GM21737 (cell line): ENCODE measurements at regions not wholly inside any gene's neighbourhood (a gene's known extent, or its start where the extent isn't known, plus 50 kb on each side); places are given as distances from the start of the nearest gene placed in this dataset.

Experiments used
- ATAC-seq: cut with Tn5 transposase; IDR thresholded peaks from one replicate; pipeline ENCODE4 v1.9.1; 2021; ENCODE audit warnings: mild to moderate bottlenecking, moderate library complexity; ENCODE audit not compliant: unreplicated experiment

DNA sequence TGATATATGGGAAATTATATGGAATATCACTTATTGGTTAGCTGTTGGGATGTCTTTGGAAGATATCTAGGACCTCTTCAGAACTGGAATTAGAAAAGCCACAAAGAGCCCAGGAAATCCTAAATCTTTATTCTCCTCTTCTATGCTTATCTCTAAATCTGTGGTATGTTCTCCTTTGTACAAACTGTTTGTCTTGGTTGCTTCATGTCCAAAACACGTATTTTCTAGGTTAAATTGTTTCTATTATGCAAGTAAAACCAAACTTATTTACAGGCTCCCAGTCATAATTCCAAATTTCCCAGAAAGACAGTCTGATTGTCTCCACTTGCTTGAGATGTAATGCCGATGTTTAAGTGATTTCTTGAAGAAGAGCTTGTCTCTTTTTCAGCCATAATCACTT lies 650.9 kb downstream of the CDH11 start:
- no peak for ATAC-seq

DNA sequence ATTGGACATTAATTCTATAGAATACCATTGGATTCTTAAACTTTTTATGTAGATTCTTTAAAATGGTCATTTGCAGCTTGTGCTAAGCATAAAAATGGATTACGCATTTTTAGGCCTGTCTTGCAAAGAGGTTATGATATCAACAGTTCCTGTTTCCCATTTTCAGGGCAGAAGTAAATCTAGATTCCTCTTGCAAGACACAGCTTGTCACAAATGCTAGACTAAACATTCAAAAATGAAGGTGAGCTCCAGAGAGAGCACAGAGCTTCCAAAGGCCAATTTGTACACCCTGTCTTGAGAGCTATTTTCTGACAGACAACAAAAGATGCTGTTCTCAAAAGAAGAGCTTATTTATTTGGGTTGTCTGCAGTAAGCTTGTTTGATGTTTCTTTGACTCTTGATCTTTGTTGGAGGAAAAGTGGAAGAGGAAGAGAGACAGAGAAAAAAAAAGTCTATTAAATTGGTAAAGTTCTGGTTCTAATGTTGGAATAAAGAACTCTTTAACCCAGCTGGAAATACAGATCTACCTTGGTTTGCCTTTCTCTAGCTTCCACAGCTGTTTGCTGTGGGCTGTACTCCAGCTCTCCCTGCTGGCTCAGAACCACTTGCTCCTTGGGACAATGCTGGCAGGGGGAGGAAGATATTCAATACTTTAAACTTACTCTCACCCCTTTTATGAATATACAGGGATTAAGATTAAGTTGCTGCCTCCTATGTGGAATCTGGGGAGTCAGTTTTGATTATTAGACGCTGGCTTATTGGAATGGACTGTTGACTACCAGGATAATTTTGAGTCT lies 651.8 kb downstream of the CDH11 start:
- ATAC-seq: no peak

DNA sequence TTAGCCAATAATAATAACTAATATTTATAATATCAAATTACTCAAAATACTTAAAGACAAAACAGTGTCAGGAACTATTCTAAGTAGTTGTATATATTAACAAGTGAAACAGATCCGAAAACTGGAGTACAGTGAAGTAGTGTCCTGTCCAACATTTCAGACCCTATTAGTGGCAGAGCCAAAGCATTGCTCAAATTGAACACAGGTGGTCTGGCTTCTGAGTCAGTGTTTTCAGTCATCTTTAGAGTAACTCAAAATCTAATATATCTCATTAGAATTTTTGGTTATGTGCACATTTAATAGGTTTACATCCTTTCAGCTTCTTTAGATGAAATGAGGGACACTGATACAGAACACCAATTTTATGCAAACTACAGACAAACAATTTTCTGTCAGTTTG lies 652.5 kb downstream of the CDH11 start:
- ATAC-seq: no peak

DNA sequence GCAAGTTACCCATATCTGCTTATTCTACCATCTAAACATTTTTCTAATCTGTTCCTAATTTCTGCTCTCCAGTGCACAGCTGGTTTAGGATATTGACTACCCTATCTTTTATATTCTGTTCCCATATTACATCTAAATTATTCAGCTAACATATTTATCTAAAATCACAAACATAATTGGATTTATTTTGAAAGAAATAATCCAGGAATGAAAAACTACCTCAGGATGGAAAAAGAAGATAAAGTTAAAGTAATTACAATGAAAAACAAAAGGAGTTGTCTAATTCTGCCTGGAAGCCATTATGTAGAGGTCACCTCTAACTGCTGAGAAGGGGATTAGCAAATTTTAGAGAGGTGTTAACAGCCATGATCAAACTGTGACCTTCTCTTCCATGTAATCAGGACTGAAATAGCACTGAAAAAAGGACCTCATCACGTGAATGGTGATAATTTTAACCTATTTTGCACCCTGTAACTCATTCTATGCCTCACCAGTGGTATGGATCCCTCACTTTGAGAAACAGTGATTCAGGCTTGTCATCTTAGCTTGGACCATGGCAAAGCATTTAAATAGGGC lies 653.3 kb downstream of the CDH11 start:
- ATAC-seq: no peak

DNA sequence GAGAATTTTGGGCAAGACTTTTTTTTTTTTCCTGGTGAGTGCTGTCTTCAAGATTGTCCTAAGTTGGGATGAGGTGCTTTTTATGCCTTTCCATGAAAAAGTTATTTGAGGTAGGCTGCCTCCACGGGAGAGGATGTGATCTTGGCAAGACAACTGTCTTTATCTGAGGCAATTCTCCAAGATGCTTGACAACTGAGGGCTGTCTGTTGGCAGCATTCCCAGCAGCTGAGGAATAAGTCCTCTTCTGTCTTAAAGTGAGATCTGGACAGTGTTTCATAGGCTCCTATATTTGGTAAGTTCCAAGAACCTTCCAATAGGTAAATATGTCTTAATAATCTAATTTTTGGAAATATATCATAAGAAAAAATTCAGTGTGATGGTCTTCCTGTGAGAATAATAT lies 662.0 kb downstream of the CDH11 start:
- ATAC-seq: no peak

DNA sequence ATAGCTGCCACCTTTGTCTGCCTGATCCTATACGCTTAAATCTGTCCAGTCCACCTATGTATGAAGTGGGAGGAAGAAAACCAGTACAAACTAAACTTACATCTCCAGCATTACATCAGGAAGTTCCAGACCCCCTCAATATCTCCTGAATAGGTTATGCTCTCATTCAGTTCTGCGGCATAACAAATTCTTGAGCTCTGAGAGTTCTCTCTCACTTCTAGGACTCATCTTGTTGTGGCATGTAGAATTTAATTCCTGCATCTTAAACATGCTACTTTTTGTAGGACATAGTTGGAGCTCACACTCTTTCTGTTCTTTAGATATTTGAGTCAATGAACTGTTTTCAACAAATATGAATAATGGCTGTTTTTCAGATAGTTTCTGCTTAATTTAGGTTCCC lies 662.5 kb downstream of the CDH11 start:
- ATAC-seq: no peak

DNA sequence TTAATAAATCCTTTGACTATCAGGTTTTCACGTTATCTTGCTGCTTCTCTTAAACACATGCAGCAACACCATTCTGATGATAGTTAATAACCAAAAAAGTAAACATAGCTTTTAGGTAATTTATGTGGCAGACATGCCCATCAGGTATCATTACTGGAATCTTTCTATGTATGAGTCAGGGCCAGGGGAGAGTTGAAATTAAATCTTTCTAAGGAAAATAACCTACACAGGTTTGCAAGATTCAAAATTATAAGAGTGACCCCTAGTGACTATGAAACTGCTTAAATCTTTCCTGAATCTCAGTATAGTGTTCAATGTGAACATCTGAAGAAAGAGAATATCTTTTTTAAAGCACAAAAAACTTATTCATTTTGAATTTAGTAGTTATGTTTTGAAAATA lies 666.6 kb downstream of the CDH11 start:
- ATAC-seq: no peak

DNA sequence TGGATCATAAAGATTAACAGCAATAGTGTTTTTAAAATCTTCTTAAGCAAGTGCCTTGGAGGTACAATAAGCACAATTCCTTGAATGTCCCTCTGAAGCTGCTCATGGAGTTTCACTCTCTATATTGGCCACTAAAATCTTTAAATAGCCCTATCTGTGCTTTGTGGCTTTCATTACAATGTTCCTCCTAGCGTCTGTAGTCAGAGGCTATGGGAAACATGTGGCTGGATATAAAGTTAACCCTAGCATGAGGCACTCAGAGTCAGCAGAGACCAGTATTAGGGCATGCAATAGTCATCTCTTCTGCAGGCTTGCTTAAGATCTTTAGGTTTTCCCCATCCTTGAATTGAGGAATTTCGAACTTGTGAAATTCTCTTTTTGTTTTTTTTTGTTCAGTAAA lies 668.2 kb downstream of the CDH11 start:
- ATAC-seq: no peak

DNA sequence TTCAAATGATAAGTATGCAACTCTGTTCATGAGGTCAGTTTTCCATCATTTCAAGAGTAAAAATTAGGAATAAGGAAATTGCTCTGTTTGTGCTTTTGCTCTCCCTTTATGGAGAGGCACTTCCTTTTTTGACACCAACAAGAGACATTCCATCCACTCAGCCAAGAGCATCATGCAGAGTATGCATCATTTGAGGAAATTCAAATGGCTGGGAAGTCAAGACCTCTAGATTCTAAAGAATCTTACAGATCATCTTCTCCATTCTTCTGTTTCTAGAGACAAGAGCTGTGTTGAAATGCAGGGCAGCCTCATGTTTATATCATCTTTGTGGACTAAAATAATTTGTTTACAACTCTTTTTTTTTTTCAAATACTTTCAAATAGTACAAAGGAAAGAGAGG lies 669.4 kb downstream of the CDH11 start:
- no peak for ATAC-seq

DNA sequence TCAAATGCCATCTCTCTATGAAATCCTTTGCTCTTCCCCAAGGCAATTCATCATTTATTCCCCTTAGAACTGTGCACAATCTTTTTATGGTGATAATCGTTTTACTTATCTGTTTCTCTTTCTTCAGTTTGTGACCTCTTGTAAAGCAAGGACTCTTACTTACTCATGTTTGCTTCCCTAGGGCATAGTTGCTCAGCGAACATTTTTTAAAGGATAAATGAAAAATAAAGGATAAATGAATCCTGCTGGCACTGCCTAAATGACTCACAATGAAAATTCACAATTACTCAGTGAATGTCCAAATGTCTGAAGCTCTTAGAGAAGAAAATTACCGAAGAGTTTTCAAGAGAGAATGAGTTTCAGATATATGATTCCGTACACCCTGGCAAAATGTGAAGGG lies 671.7 kb downstream of the CDH11 start:
- ATAC-seq: no peak

DNA sequence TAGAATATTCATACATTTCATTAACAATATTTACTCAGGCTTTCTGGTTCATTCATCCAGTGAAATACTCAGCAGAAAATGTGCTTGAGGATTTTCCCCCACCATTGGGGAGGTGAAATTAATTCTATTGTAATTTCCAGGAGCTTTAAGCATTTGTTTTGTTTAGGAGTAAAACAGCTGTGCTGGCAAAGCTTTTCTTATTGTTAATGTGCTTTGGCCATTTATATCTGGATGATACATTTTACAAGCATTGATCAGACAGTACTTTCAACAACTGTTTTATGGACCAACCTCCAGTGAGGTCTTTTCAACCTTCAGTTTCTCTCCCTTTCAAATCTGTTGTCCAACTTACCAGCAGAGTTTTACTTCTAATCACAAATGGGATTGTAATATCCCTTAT lies 672.4 kb downstream of the CDH11 start:
- ATAC-seq: no peak

DNA sequence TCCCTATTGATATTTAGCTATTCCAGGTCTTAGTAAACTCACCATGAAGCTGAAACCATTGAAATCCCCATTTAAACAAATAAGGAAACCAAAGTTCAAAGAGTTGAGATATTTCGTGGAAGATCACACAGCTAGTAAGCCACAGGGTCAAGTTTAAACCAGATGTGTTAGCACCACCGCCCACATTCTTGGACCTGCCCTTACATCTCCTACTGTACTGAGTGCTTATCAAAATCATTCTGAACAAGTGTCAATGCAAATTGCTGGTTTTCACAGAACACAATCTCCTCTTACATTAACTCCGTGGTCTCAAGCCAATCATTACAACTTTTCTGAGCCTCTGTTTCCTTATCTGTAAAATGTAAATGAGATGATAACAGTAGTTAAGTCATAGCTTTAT lies 676.2 kb downstream of the CDH11 start:
- ATAC-seq: no peak

DNA sequence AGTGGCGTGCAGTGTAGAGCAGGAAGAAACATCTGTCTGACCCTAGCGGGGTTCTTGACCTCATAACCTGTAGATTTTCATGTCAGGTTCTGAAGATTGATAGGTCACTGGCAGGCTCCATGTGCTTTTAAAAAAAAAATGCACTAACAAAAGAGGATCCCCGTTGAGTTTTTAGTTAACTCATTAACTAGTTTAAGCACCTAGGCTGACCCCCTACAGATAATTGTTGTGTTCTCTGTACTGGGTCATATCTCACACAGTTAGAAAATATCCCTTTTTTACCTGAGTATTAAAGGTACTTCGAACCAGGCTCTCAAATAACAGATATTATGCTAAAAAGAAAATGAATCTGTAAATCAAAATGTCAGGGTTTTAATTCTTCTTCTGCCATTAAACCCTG lies 676.6 kb downstream of the CDH11 start:
- no peak for ATAC-seq

DNA sequence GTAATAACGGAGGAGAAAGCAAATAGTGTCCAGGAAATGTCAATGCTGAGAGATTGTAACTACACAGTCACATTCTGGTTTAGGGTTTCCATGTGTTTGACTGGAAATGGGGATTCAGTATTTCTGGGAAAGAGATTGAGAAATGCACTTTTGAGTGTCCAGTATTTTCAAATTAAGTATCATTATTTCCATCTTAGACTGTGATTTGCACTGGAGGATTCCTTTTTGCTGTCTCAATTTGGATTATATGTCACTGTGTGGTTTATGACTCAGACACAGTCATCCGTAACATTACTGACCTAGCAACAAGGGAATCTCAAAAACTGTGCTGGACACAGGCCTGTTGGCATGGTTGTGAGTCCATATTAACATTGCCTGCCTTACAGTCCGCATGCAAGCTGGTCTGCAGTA lies 681.4 kb downstream of the CDH11 start:
- ATAC-seq: no peak

DNA sequence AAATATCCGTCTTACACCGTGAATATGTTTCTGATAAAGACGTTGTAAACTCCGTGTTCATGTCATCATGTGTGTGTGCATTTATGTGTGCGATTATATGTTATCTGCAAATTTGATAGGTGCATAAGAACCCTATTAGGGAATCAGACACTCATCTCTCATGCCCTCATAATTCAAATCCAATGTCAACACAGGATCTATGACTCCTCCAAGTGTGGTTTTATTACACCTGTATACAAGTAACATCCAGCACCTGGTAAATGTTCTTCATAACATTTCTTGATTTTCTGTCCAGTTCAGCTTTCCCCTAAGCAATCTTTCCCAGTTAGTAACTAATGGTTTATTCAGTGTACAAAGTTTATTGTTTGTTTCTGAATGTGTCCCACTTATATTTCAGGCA lies 681.9 kb downstream of the CDH11 start:
- ATAC-seq: no peak

DNA sequence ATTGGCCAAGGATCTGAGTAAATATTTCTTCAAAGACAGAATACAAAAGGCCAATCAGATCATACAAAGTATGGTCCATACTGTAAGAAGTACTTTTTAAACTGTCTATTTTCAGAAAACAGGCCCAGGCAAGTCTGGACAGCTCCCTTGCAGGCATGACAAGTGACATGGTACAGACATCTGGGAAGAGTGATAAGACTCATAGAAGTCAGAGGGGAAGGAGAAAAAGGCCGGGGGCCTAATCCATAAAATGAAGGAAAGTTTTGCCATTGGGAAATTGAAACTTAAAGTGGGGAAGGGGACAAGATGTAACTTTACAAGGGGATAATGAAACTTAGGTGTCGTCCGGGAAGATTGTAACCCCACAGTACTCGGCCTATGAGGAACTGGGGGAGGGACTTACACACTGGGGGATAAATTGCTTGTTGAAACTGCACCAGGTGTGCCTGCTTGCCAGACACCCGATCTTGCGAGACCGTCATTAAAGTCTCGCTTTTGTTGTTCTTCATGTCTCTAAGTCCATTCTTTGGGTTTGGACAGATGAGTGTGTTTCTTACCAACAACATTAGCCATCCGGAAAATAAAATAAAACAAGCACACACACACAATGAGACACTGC lies 684.0 kb downstream of the CDH11 start:
- ATAC-seq: no peak

DNA sequence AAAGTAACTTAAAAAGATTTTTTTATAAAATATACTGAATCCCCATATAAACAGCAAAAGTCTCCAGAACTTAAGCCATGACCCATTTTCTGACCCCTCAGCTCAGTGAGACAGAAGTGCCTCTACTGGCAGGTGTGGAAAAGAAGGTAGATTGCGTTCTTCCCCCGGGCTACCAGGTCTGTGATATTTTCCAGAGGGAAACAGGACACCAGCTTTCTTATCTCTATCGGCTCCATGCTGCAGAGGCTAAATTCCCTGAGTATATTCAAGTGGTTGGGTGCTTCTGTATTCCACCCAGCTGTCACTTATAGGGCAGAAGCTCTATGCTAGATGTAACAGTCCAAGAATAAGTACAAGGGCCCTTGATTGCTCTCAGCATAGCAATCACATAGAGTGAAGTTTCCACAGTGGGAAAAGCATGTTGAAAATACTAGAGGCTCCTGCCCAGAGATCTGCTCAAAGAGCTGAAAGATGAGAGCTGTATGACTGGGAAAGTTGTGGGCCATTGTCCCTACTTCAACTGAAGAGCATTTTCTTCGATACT lies 687.3 kb downstream of the CDH11 start:
- ATAC-seq: no peak

DNA sequence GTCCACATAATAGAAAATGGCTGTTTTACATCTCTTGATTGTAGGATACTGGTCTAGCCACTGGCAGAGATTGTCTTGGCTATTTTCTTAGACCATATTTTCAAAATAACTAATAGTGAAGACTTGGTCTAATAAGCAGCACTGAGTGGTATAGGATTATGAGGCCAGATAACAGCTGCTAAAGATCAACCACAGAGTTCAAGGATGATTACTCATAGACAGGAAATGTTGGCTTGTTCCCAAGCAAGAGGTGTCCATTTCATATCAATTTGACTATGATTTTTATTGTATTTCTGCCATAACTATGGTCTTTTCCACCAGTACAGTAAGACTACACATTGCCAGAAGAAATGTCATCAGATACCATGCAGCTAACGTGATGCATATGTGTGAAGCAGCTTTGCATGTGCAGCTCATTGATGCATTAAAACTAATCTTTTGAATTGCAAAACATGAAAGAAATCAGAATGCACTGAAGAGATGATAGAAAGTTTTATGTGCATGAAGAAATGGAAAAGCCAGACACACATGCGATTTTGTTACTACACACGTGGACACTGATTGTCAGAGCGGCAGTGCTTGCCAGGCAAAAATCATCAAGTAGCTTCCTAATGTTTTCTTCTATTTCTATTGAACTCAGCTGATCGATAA lies 693.3 kb downstream of the CDH11 start:
- ATAC-seq: no peak

DNA sequence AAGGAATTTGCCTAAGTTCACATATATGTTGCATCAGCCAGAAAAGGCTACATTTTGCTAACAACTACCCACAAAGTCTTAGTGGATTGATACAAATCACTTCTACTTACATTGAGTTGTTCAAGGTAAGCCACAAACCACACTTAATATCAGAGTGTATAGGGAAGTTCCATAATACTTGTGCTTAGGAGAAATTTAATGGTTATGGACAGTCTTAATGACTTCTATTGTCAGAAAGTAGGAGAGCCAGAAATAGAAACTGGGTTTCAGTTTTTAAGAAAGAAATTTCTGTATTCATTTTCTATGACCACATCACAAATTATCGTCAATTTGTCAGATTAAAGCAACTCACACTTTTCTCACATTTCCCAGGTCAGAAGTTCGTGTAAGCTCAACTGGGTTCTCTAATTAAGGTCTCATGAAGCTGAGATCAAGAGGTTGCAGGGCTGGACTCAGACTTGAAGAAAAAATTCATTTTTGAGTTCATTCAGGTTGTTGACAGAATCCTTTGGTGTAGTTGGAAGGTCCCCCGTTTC lies 695.7 kb downstream of the CDH11 start:
- ATAC-seq: no peak

DNA sequence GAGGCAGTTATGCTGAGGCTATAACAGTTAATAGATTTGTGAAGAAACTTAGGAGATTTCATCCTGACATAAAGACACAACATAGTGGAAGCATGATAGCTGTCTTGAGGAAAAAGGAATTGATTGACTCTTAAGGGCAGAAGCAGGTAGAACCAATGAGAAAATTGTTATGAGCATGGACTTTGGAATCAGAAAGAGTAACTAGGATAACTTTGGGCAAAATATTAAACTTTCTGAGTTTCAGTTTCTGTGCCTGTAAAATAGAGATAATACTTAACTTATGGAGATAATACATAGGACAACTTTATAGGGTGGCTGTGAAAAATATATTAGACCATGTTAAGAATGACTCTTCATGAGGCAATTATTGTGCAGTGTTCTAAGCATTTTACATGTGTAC lies 696.5 kb downstream of the CDH11 start:
- no peak for ATAC-seq

DNA sequence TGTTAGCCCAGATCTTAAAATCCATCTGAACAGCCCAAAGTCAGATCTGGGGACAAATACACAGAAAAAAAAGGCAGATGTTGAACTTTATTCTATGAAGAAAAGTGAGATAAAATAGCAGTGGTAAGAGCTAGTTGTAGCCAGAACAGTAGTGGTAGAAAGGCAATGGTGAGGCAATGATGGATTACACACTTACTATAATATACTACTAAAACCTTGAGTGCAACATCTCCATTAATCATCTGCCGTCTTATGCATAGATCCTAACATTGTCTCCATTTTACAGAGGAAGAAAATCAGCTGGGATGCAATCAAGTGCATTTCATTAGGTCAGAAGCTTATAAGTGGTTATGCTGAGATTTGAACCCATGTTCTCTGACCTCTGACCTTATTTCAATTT lies 699.6 kb downstream of the CDH11 start:
- no peak for ATAC-seq
